GM21619 (cell line): ENCODE measurements at regions not wholly inside any gene's neighbourhood (a gene's known extent, or its start where the extent isn't known, plus 50 kb on each side); places are given as distances from the start of the nearest gene placed in this dataset.

Experiments
- ATAC-seq: cut with Tn5 transposase; IDR thresholded peaks from one replicate; pipeline ENCODE4 v1.9.1; 2021; ENCODE audit not compliant: unreplicated experiment

GRCh38 chr6:95240514-95240913 is 336.8 kb upstream of the MANEA start:
- no peak for ATAC-seq

- no peak for ATAC-seq
These were observed 334.8 kb upstream of the MANEA start for GRCh38 chr6:95242560-95242959.

- no peak for ATAC-seq
These were observed 334.3 kb upstream of the MANEA start for GRCh38 chr6:95243053-95243452.

DNA sequence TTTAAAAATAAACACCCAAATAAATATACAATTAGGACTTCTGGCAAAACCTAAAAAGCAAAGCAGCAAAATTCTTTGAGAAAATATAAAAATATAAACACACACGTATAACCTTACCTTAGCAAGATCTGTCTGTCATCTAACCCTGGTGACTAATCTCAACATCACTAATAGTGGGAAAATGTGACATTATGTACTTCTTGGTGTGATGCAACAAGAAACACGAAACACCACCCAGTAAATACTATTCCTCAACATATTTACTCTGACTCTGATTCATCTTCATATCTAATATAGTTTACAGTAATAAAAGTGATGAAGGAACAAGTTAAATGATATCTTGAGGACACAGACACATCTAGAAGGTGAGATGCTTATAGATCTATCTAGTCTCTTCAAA is 332.6 kb upstream of the MANEA start:
- ATAC-seq: no peak

GRCh38 chr6:95248499-95248898 is 328.8 kb upstream of the MANEA start:
- ATAC-seq: no peak

DNA sequence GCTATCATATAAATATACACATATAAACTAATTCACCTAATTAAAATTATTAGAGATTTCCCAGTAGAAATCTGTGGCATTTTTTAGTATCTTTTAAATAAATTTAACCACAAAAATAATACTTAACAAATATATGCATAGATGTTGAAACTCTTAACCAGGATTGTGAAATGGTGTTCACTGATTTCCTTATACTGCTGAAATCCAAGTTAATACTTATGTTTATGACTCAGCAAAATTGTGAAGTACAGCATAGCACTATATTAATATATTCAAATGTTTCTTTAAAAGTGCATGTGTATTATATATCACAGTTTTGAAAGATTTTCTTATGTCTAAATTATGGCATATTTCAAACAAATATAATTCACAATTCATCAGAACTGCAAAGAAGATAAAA is 328.2 kb upstream of the MANEA start:
- no peak for ATAC-seq

- ATAC-seq: no peak
These were observed 327.7 kb upstream of the MANEA start for GRCh38 chr6:95249661-95250060.

DNA sequence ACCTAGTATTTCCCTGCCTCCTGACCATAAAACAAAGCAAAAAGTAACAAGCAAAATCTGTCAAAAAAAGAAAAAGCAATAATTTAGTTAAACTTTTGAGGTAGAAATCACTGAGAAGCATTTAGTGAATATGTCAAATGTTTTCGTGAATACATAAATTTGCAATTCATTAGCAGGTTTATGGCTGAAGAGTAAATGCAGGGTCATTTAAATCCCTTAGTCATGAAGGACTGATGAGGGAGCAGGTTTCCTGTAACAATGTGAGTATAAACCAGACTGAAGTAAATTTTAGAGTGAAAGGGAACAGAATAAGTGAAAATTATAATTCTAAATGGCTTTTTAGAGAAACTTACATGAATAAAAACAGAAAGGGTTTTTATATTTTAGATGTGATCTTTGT is 313.5 kb upstream of the MANEA start:
- no peak for ATAC-seq

- ATAC-seq: no peak
These were observed 310.6 kb upstream of the MANEA start for GRCh38 chr6:95266537-95267258.

DNA sequence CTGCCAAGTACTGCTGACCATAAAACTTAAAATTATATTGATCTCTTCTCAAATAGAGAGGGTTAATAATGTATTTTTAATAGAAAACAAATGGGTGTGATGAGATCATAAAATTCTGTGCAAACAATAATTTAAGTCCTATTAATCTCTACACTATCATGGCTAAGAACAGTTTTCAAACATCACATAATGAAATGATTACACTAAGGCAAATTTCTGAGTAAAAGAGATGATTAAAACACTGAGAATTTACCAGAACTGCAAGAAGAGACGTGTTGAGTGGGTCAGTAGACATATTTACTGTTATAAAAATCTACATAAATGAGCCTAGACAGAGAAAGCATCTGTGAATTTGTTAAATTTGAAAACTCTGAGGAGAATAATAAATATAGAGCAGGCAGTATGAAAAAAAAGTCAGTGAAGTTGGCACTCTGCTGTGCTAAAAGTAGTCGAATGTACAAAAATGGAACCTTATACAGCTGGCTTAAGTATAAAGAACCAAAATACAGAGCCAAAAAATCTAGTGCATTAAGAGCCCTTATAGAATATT is 302.6 kb upstream of the MANEA start:
- no peak for ATAC-seq

DNA sequence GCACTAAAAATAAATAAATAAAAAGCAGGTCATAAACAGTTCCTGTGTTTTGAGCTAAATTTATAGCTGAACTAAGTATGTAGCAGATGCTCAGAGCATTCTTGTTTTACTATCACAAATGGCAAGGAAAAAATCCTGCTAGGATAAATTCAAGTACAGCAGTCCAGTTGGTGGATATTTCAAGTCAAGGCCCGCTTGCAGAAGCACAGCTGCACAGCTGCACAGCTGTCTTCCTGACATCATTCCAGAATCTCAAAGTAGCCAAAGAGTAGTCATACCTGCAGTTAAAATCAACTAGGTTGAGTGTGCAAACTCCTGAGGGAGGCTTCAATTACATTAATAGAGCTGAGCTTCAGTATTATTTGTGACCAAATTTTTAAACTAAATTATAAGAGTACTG is 297.7 kb upstream of the MANEA start:
- ATAC-seq: no peak

DNA sequence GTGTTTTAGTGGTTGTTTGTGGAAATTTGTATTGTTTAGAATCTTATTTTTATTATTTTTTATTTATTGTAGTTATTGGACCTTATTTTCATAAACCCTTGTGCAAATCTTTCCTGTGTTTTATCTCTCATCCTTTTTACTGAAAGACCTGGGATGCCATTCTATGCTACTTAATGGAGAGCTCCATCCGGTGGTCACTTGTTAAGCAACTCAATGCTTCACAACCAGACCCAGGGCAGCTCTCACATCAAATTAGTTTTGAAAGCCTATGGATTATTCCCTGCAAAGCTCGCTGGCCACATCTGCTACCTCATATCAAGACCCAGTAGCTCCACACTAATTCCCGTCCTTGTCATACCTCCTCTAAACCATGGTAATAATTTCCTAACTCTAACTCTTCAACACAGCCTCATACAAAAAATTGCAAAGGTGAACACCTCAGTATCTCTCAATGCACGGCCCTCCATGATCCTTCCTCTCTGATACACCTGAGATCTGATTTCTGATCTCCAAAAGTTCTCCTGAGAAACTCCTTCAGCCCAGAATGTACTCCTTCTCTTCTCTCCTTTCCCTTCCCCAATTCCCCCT is 296.6 kb upstream of the MANEA start:
- no peak for ATAC-seq

GRCh38 chr6:95285881-95286280 is 291.5 kb upstream of the MANEA start:
- no peak for ATAC-seq

GRCh38 chr6:95286874-95287273 is 290.5 kb upstream of the MANEA start:
- ATAC-seq: no peak

DNA sequence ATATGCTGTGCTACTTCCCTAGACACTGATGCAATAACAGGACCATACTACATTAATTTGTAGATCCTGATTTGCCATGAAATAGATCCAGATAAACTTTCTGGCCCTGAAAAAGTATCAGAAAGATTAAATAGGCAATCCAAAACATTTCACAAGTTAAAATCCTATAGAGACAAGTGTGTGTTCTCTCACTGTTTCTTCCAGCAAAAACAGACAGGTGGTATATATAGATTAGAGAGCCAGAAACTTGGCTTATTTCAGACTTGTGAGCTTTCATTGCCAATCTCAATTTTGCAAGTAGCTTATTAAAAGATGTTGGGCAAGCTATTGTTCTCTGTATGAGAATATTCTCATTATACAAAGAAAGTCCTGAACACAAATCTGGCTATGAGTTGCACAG is 289.1 kb upstream of the MANEA start:
- ATAC-seq: no peak

DNA sequence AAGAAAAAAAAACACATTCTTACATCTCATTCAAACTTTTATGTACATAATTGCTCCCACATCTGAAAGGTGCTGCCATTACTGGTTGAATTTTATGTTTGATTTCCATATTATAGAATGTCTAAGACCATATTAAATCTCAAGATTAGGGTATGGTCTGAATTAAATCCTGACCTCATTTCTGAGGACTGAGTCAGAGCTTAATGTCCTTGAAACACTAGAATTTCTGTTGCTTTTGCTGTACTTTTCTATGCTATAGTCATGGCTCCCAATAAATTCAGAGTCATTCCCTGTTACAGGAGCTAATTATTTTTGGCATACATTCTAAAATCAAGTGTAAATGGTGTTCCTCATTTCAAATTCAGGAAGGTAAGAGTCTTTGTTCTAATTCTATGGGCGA is 285.3 kb upstream of the MANEA start:
- ATAC-seq: no peak

GRCh38 chr6:95293257-95293656 is 284.1 kb upstream of the MANEA start:
- no peak for ATAC-seq

DNA sequence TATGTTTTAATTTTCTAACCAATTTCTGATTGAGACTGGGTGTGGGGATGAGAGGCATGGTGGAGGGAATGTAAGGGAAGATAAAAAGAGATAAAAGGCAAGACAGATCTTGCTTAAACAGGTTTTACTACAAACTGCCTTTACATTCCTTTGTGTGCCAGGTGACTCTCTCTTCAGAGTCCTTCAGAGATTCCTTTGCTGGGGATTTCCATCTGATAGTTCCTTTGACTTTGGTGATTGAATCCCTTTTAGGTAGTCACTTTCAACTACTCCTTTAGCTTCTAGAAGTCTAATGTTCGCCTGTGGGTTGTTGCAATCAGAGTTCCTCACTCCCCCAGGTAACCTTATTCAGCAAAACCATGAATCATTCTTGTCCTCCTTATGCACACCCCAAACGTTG is 283.3 kb upstream of the MANEA start:
- ATAC-seq: no peak

GRCh38 chr6:95309545-95309944 is 267.8 kb upstream of the MANEA start:
- no peak for ATAC-seq

GRCh38 chr6:95318137-95318536 is 259.2 kb upstream of the MANEA start:
- no peak for ATAC-seq

- ATAC-seq: no peak
These were observed 256.2 kb upstream of the MANEA start for GRCh38 chr6:95321126-95321525.

- ATAC-seq: no peak
These were observed 251.4 kb upstream of the MANEA start for GRCh38 chr6:95325916-95326315.

- no peak for ATAC-seq
These were observed 249.1 kb upstream of the MANEA start for GRCh38 chr6:95328231-95328630.
